ENCODE measurements at regions not wholly inside any gene's neighbourhood (a gene's known extent, or its start where the extent isn't known, plus 50 kb on each side); places are given as distances from the start of the nearest gene placed in this dataset.

DNA sequence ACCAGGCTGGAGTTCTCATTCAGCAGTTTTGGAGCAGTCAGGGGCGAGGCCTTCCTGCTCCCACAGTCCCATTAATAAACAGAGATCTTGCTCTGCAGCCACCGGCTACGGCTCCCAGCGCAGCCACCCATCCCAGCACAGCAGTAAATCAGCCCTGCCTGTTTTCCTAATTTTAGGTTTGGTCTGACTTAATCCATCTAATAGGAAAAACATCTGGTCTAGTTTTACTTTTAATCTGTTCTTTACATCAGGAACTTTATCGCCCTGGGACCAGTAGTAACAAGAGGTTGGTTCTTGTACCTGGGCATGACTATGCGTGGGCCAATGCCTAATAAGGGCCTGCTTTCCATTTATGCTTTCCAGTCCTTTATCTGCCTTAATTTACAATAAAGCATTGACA lies 264.0 kb upstream of the DPH6 start:
- TF ChIP-seq, protein P1, sequence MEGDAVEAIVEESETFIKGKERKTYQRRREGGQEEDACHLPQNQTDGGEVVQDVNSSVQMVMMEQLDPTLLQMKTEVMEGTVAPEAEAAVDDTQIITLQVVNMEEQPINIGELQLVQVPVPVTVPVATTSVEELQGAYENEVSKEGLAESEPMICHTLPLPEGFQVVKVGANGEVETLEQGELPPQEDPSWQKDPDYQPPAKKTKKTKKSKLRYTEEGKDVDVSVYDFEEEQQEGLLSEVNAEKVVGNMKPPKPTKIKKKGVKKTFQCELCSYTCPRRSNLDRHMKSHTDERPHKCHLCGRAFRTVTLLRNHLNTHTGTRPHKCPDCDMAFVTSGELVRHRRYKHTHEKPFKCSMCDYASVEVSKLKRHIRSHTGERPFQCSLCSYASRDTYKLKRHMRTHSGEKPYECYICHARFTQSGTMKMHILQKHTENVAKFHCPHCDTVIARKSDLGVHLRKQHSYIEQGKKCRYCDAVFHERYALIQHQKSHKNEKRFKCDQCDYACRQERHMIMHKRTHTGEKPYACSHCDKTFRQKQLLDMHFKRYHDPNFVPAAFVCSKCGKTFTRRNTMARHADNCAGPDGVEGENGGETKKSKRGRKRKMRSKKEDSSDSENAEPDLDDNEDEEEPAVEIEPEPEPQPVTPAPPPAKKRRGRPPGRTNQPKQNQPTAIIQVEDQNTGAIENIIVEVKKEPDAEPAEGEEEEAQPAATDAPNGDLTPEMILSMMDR (conservative IDR thresholded peaks at IDR 0.05; ENCODE audit: low read depth), result no peak
- DNase-seq (ENCODE audit: low spot score), result no peak
- no peak overlapping the region for H3K27ac ChIP-seq
- CTCF ChIA-PET, result no interaction called here
- POLR2A ChIA-PET (ENCODE audit: low non-redundant PET), result no interaction called here

DNA sequence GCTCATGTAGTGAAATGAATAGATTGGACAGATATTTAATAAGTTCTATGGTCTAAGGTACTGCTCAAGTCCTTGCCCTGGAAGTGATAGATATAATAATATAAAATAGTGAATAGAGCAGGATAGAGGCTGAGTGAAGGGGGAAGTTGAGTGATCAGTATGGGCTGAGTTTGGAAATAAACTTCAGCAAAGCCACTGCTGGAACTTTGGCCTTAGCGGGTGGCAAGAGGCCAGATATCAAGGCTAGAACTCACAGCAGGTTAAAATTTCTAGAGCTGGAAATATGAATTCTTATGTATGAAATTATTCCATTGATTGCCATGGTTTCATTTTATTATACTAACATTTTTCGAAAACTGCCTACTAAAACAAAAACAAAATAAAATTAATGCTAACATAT lies 267.6 kb upstream of the DPH6 start:
- CTCF ChIA-PET, result no interaction called here
- no peak for DNase-seq (ENCODE audit: low spot score)
- H3K27ac ChIP-seq, result no peak overlapping the region
- TF ChIP-seq, protein P1 (conservative IDR thresholded peaks at IDR 0.05; ENCODE audit: low read depth), result no peak
- POLR2A ChIA-PET (ENCODE audit: low non-redundant PET), result no interaction called here

DNA sequence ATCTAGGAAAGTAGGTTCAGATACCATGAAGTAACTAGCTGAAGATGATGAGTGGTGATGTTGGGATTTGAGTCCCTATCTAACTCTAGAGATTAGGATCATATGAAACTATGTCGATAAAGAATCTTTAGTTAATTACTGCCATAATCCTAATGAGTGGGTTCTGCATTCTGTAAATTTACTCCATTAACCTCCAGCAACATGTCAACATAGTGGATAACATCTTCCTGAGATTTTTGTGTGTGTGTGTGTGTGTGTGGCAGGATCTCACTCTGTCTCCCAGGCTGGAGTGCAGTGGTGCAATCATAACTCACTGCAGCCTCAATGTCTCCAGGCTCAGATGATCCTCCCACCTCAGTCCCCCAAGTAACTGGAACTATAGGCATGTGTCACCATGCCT lies 272.9 kb upstream of the DPH6 start:
- CTCF ChIA-PET, result no interaction called here
- POLR2A ChIA-PET (ENCODE audit: low non-redundant PET), result no interaction called here
- TF ChIP-seq, protein P1 (conservative IDR thresholded peaks at IDR 0.05; ENCODE audit: low read depth), result no peak
- DNase-seq (ENCODE audit: low spot score), result no peak
- H3K27ac ChIP-seq, result no peak overlapping the region

DNA sequence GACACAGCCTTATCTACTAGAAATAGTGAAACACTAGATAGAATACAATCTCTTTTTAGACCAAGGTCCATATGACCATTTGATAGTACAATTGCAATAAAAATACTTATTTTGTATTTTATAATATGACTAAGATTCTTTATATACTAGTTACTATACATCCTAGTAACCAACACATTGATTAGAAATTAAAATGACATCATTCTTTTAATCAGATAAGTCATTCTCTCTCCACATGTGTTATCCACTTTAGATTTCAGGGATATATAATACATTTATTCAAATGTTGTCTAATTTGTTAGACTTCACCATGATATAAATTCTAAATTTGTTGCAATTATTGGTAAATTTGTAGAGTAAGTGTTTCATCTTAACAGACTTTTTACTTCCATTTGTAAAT lies 276.2 kb upstream of the DPH6 start:
- no peak for DNase-seq (ENCODE audit: low spot score)
- no peak overlapping the region for H3K27ac ChIP-seq
- ChIA-PET CTCF (no interaction called here), POLR2A (ENCODE audit: low non-redundant PET) (no interaction called here)
- TF ChIP-seq, protein P1 (conservative IDR thresholded peaks at IDR 0.05; ENCODE audit: low read depth), result no peak

DNA sequence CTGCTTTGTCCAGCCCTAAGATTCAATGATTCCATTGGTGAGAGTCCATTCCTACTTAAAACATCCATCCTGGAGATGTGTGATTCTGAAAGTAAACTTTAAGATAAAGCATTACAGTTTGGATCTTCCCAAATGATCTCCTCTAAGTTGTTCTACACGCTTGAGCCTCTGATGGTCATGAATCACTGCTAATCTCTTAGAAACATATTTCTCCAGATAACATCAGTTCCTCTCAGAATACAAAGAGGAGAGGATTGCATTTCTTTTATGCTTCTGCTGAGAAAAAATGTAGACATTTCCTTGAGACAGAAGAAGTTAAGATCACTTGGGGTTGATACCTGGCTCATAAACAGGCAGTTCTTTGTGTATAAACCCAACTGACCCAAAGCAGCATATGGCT lies 281.2 kb upstream of the DPH6 start:
- TF ChIP-seq, protein P1 (conservative IDR thresholded peaks at IDR 0.05; ENCODE audit: low read depth), result no peak
- H3K27ac ChIP-seq, result no peak overlapping the region
- no peak for DNase-seq (ENCODE audit: low spot score)
- ChIA-PET POLR2A (ENCODE audit: low non-redundant PET) (no interaction called here), CTCF (no interaction called here)

DNA sequence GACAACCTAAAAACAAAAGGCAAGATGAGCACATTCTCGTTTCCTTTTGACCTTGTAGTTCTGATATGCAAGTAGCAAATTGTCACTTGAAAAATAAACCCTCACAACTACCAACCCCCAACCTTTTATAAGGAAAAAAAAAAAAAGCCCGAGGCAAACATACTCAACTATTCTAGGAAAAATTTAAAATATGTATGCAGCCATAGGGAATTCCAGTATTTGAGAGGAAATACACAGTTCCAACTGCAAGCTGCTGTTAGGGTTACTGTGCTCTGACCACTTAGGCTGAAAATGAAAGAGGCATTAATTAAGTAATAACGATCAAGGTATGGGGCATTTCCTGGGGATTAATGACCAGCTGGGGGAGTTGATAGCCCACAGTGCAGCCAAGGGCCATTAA lies 281.9 kb upstream of the DPH6 start:
- DNase-seq (ENCODE audit: low spot score), result no peak
- ChIA-PET POLR2A (ENCODE audit: low non-redundant PET) (no interaction called here), CTCF (no interaction called here)
- TF ChIP-seq, protein P1 (conservative IDR thresholded peaks at IDR 0.05; ENCODE audit: low read depth), result no peak
- no peak overlapping the region for H3K27ac ChIP-seq

DNA sequence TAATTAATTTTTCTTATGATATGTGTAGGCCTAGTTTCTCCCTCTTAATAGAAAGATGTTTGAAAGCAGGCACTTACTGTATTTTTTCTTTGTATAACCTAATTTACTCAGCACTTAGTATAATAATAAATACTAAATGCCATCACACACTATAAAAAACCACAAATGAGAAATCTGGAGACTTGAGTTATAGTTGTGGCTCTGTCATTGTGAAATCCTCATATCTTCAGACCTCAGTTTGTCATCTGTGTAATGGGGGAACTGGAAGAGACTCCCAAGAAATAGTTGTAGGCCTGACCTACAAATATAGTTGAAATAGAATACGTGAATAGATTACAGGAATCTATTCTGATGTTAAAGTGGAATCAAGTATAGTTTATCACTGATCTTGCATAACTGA lies 287.6 kb upstream of the DPH6 start:
- TF ChIP-seq, protein P1 (conservative IDR thresholded peaks at IDR 0.05; ENCODE audit: low read depth), result no peak
- ChIA-PET POLR2A (ENCODE audit: low non-redundant PET) (no interaction called here), CTCF (no interaction called here)
- no peak overlapping the region for H3K27ac ChIP-seq
- DNase-seq (ENCODE audit: low spot score), result no peak
